ENCODE measurements at regions not wholly inside any gene's neighbourhood (a gene's known extent, or its start where the extent isn't known, plus 50 kb on each side); places are given as distances from the start of the nearest gene placed in this dataset.
"Not testable (repeated sequence)": the region's sequence is repeated elsewhere in the genome, so short reads cannot be mapped to it uniquely, and the experiment has no call there.

DNA sequence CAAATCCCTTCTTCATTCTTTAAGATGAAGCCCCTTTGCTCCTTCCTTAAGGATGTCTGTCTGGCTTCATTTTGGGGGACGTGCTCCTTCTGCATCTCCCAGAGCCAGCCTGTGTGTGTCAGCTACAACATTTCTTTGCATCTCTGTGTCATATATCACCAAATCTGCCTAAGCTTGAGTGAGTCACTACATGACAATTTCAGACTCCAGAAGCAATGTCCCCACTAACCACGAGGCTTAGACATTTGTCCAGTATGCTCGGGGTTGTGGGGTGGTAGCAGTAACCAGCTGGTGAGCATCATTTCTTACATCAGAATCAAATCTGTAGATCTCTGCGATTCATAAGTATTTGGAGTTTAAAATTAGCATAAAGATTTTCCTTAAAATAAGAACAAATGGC, 54.1 kb upstream of the USP14 start:
- not testable (repeated sequence) for DNase-seq (ENCODE audit: low spot score)

GRCh38 chr18:105161-106053, 53.0 kb upstream of the USP14 start:
- DNase-seq (ENCODE audit: low spot score): not testable (repeated sequence)

- DNase-seq (ENCODE audit: low spot score): not testable (repeated sequence)
Observed at GRCh38 chr18:106054-106851, 52.1 kb upstream of the USP14 start.

DNA sequence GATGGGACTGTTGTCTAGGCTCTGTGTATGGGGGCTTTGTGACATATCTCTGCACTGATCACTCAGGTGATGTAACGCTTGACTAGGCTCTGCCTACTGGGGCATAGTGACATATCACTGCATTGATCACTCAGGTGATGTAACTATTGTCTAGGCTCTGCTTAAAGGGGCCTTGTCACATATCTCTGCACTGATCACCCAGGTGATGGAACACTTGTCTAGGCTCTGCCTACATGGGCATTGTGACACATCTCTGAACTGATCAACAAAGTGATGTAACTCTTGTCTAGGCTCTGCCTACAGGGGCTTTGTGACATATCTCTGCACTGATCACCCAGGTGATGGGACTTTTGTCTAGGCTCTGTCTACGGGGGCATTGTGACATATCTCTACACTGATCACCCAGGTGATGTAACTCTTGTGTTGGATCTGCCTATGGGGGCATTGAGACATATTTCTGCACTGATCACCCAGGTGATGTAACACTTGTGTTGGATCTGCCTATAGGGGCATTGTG, 51.4 kb upstream of the USP14 start:
- DNase-seq (ENCODE audit: low spot score): not testable (repeated sequence)

GRCh38 chr18:107464-107863, 50.9 kb upstream of the USP14 start:
- DNase-seq (ENCODE audit: low spot score): peak; percentile 0

- DNase-seq (ENCODE audit: low spot score): not testable (repeated sequence)
Observed at GRCh38 chr18:107947-108664, 50.3 kb upstream of the USP14 start.

Data from LoVo (cell line).